GM19351 (cell line): ENCODE measurements at regions not wholly inside any gene's neighbourhood (a gene's known extent, or its start where the extent isn't known, plus 50 kb on each side); places are given as distances from the start of the nearest gene placed in this dataset.

ENCODE experiments used
- ATAC-seq: cut with Tn5 transposase; IDR thresholded peaks from one replicate; pipeline ENCODE4 v1.9.1; 2021; ENCODE audit warnings: mild to moderate bottlenecking, moderate library complexity; ENCODE audit not compliant: unreplicated experiment

- ATAC-seq = no peak
Observed at GRCh38 chr13:109645831-109646230, 140.6 kb downstream of the IRS2 start.

GRCh38 chr13:109644956-109645355, 141.4 kb downstream of the IRS2 start:
- ATAC-seq = no peak

GRCh38 chr13:109644069-109644750, 142.2 kb downstream of the IRS2 start:
- ATAC-seq = no peak

- no peak for ATAC-seq
Observed at GRCh38 chr13:109642358-109642757, 144.0 kb downstream of the IRS2 start.

- no peak for ATAC-seq
Observed at GRCh38 chr13:109636736-109637135, 149.6 kb downstream of the IRS2 start.

GRCh38 chr13:109631069-109631468, 155.3 kb downstream of the IRS2 start:
- ATAC-seq = no peak

GRCh38 chr13:109630271-109630670, 156.1 kb downstream of the IRS2 start:
- no peak for ATAC-seq

GRCh38 chr13:109629737-109630136, 156.6 kb downstream of the IRS2 start:
- ATAC-seq = no peak

GRCh38 chr13:109628251-109628699, 158.1 kb downstream of the IRS2 start:
- no peak for ATAC-seq

- ATAC-seq = no peak
Observed at GRCh38 chr13:109627649-109628048, 158.7 kb downstream of the IRS2 start.

GRCh38 chr13:109626386-109627171, 159.8 kb downstream of the IRS2 start:
- ATAC-seq = no peak

- no peak for ATAC-seq
Observed at GRCh38 chr13:109625156-109625555, 161.2 kb downstream of the IRS2 start.

- no peak for ATAC-seq
Observed at GRCh38 chr13:109622006-109622405, 164.4 kb downstream of the IRS2 start.

GRCh38 chr13:109615721-109616420, 170.5 kb downstream of the IRS2 start:
- ATAC-seq = no peak

- ATAC-seq = no peak
Observed at GRCh38 chr13:109611912-109612691, 174.3 kb downstream of the IRS2 start.

- no peak for ATAC-seq
Observed at GRCh38 chr13:109610517-109610916, 175.9 kb downstream of the IRS2 start.

- no peak for ATAC-seq
Observed at GRCh38 chr13:109608503-109608902, 177.9 kb downstream of the IRS2 start.

- ATAC-seq = no peak
Observed at GRCh38 chr13:109608059-109608458, 178.3 kb downstream of the IRS2 start.

- ATAC-seq = no peak
Observed at GRCh38 chr13:109606520-109606919, 179.9 kb downstream of the IRS2 start.

GRCh38 chr13:109605846-109606245, 180.5 kb downstream of the IRS2 start:
- ATAC-seq = no peak

- ATAC-seq = no peak
Observed at GRCh38 chr13:109604894-109605293, 181.5 kb downstream of the IRS2 start.
